ENCODE measurements at regions not wholly inside any gene's neighbourhood (a gene's known extent, or its start where the extent isn't known, plus 50 kb on each side); places are given as distances from the start of the nearest gene placed in this dataset.
A peak's percentile ranks its signal among the peaks of the same experiment; 100 is the strongest.

GRCh38 chr4:106451091-106451490 is 82.5 kb upstream of the GIMD1 start:
- no peak for DNase-seq (ENCODE audit: low read depth)
- H3K36me3 Mint-ChIP-seq (ENCODE audit: low read depth, unreplicated experiment), result no peaks in the 10 kb centered on the region
- H3K9ac ChIP-seq (ENCODE audit: low read length), result no peak overlapping the region
- H3K9me3 Mint-ChIP-seq (ENCODE audit: unreplicated experiment), result peaks cover 4% of the 10 kb centered on the region
- no peaks in the 10 kb centered on the region for H3K4me1 ChIP-seq (ENCODE audit: insufficient read depth, low read length)
- no peaks in the 10 kb centered on the region for H3K79me2 ChIP-seq (ENCODE audit: insufficient read depth, low read length)
- no peaks in the 10 kb centered on the region for H3K36me3 ChIP-seq (ENCODE audit: insufficient read depth, low read length)
- H3K27me3 Mint-ChIP-seq (ENCODE audit: low read depth, unreplicated experiment), result no peaks in the 10 kb centered on the region
- TF ChIP-seq EZH2 (IDR thresholded peaks at IDR 0.05; ENCODE audit: insufficient read depth, low read length) (no peak), CTCF (IDR thresholded peaks at IDR 0.05; ENCODE audit: insufficient read depth, low read depth, low read length) (no peak)
- H4K20me1 ChIP-seq (ENCODE audit: insufficient read depth, low read length), result no peaks in the 10 kb centered on the region
- no peak for FAIRE-seq
- H3K27ac Mint-ChIP-seq (ENCODE audit: unreplicated experiment), result no peak overlapping the region
- no peak overlapping the region for H3K27ac ChIP-seq (ENCODE audit: low read depth, low read length)
- H3K4me2 ChIP-seq (ENCODE audit: low read length), result no peak overlapping the region
- no peak overlapping the region for H2AFZ ChIP-seq (ENCODE audit: low read depth, low read length)
- H3K27me3 ChIP-seq (ENCODE audit: insufficient read depth, low read length), result no peaks in the 10 kb centered on the region
- no peaks in the 10 kb centered on the region for H3K4me1 Mint-ChIP-seq (ENCODE audit: low read depth, unreplicated experiment)
- H3K4me3 ChIP-seq (ENCODE audit: insufficient read depth, low read depth, low read length), result no peak overlapping the region
- peaks cover 4% of the 10 kb centered on the region for H3K9me3 ChIP-seq (ENCODE audit: insufficient read depth, low read depth, low read length)
- H3K4me3 Mint-ChIP-seq (ENCODE audit: unreplicated experiment), result no peak overlapping the region

GRCh38 chr4:106450249-106450648 is 81.7 kb upstream of the GIMD1 start:
- H2AFZ ChIP-seq (ENCODE audit: low read depth, low read length), result no peak overlapping the region

More at GRCh38 chr4:106450249-106450648, 81.7 kb upstream of the GIMD1 start:
- Histone ChIP-seq H3K4me3 (ENCODE audit: insufficient read depth, low read depth, low read length) (no peak overlapping the region), H3K9ac (ENCODE audit: low read length) (no peak overlapping the region), H3K27me3 (ENCODE audit: insufficient read depth, low read length) (no peaks in the 10 kb centered on the region), H3K4me2 (ENCODE audit: low read length) (no peak overlapping the region), H4K20me1 (ENCODE audit: insufficient read depth, low read length) (no peaks in the 10 kb centered on the region), H3K27ac (ENCODE audit: low read depth, low read length) (no peak overlapping the region), H3K4me1 (ENCODE audit: insufficient read depth, low read length) (no peaks in the 10 kb centered on the region), H3K9me3 (ENCODE audit: insufficient read depth, low read depth, low read length) (peaks cover 5% of the 10 kb centered on the region), H3K79me2 (ENCODE audit: insufficient read depth, low read length) (no peaks in the 10 kb centered on the region), H3K36me3 (ENCODE audit: insufficient read depth, low read length) (no peaks in the 10 kb centered on the region)
- H3K27me3 Mint-ChIP-seq (ENCODE audit: low read depth, unreplicated experiment), result no peaks in the 10 kb centered on the region
- H3K9me3 Mint-ChIP-seq (ENCODE audit: unreplicated experiment), result peaks cover 9% of the 10 kb centered on the region
- TF ChIP-seq CTCF (IDR thresholded peaks at IDR 0.05; ENCODE audit: insufficient read depth, low read depth, low read length) (no peak), EZH2 (IDR thresholded peaks at IDR 0.05; ENCODE audit: insufficient read depth, low read length) (no peak)
- H3K36me3 Mint-ChIP-seq (ENCODE audit: low read depth, unreplicated experiment), result no peaks in the 10 kb centered on the region
- H3K4me3 Mint-ChIP-seq (ENCODE audit: unreplicated experiment), result no peak overlapping the region
- peak; percentile 8 for DNase-seq (ENCODE audit: low read depth)
- H3K27ac Mint-ChIP-seq (ENCODE audit: unreplicated experiment), result no peak overlapping the region
- no peak for FAIRE-seq
- H3K4me1 Mint-ChIP-seq (ENCODE audit: low read depth, unreplicated experiment), result no peaks in the 10 kb centered on the region

Measured in astrocyte (in vitro differentiated cells and primary cell).